D721Med (cell line): ENCODE measurements at regions not wholly inside any gene's neighbourhood (a gene's known extent, or its start where the extent isn't known, plus 50 kb on each side); places are given as distances from the start of the nearest gene placed in this dataset.

ENCODE experiments used
- DNase-seq: peaks from one replicate; pipeline ENCODE4 v3.0.0; 2011; ENCODE audit warnings: low spot score; ENCODE audit not compliant: insufficient read length
- FAIRE-seq: peaks from 2 replicates; lab custom pipeline; 2011; peaks lifted over from hg19 to GRCh38; lab: Jason Lieb, UNC
- TF ChIP-seq, protein P1 (sequence below): IDR thresholded peaks from 2 replicates; pipeline ENCODE4 v1.5.1; 2012; ENCODE audit warnings: mild to moderate bottlenecking, control low read depth; ENCODE audit not compliant: insufficient read depth; ENCODE audit errors: missing control alignments

DNA sequence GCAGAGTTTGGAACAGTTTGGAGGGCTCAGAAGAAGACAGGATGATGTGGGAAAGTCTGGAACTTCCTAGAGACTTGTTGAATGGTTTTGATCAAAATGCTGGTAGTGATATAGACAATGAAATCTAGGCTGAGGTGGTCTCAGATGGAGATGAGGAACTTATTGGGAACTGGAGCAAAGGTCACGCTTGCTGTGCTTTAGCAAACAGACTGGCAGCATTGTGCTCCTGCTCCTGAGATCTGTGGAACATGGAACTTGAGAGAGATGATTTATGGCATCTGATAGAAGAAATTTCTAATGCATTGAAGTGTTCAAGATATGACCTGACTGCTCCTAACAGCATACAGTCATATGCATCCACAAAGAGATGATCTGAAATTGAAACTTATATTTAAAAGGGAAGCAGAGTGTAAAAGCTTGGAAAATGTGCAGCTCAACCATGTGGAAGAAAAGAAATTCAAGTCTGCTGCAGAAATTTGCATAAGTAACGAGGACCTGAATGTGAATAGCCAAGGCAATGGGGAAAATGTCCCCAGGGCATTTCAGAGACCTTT is 186.9 kb upstream of the PHYHIPL start:
- no peak for FAIRE-seq
- no peak for DNase-seq
- TF ChIP-seq, protein P1, sequence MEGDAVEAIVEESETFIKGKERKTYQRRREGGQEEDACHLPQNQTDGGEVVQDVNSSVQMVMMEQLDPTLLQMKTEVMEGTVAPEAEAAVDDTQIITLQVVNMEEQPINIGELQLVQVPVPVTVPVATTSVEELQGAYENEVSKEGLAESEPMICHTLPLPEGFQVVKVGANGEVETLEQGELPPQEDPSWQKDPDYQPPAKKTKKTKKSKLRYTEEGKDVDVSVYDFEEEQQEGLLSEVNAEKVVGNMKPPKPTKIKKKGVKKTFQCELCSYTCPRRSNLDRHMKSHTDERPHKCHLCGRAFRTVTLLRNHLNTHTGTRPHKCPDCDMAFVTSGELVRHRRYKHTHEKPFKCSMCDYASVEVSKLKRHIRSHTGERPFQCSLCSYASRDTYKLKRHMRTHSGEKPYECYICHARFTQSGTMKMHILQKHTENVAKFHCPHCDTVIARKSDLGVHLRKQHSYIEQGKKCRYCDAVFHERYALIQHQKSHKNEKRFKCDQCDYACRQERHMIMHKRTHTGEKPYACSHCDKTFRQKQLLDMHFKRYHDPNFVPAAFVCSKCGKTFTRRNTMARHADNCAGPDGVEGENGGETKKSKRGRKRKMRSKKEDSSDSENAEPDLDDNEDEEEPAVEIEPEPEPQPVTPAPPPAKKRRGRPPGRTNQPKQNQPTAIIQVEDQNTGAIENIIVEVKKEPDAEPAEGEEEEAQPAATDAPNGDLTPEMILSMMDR: no peak

DNA sequence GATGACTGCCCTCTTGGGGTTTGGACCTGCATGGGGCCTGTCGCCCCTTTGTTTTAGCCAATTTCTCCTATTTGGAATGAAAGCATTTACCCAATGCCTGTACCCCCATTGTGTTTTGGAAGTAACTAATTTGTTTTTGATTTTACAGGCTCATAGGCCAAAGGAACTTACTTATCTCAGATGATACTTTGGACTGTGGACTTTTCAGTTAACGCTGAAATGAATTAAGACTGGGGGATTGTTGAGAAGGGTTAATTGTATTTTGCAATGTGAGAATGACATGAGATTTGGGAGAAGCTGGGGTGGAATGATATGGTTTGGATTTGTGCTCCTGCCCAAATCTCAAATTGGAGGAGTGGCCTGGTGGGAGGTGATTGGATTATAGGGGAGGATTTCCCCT is 185.8 kb upstream of the PHYHIPL start:
- no peak for DNase-seq
- FAIRE-seq: no peak
- TF ChIP-seq, protein P1: no peak

DNA sequence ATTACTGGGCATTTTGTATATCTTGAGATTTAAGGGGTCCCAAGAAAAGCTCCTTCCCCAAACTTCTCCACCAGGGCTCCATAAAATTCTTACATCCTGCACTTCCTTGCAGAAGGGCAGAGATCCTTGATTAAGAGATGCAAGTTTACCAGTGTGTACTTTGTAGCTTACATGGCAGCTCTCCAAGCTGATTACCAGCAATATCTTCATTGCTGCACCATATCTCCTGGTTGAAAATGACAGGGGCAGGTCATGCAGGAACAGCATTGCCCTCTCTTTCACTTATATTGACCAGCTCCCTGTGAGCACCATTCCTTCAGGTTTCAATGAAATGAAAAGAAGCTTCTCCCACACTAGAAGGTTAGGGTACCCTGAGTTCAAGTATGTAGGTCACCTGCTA is 184.6 kb upstream of the PHYHIPL start:
- TF ChIP-seq, protein P1: no peak
- DNase-seq (no peak), FAIRE-seq (no peak)

DNA sequence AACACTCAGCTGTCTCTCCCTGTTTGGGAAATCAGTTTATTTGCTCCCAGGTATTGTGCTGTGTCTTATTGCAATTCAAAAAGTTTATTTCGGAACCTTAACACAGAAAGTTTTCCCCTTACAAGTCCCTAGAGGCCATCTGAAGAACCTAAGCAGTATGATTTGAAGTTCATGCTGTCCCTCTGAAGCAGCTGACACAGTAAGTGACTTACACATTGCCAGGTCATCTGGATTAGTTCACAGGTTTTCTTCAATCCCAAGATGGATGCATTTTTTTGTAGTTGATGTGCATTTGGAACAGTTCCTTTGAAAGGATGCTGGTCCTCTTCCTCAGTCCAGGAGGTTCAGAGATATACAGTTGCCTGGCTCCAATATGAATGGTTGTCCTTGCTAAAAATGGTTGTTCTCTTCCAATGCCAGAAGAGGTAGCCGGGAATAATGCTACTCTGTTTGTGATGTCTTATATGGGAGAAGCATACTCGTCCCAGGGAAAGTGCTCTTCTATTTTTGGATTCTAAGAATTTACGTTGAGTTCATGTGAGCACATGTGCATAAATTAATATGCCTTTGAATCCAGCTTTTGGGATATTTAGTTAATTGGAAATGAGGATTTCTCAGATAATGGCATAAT is 183.5 kb upstream of the PHYHIPL start:
- TF ChIP-seq, protein P1: no peak
- DNase-seq: no peak
- no peak for FAIRE-seq

DNA sequence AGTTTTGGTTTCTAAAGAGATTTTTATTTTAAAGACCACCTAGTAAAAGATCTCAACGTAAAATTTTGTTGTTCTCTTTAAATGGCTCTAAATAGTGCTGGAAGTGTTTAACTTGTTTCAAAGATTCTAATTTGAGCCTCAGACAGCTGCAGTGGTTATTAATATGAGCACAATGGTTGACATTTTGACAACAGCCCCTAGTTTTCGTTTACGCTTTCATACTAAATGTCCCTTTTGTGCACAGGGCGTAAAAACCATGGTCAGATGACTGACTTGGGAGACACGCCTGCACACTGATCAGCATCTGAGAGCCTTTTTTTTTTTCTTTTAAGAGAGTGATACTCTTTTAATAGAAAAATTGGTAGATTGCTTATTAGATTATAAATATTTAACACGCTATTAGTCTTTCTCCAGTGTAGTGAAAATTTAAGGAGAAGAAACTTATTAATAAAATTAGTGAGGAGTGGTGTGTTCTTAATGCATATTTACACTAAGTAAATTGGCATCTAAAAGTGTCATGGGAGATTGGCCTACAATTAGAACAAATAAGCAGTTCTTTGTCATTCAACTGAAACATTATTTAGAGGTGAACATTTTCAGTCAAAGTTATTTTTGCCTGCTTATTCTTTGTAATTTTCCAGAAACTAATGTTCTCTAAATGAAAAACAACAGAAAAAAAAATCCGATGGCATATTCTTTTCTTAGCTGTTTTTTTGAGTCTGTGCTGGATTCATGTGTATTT is 182.8 kb upstream of the PHYHIPL start:
- FAIRE-seq (no peak), DNase-seq (no peak)
- TF ChIP-seq, protein P1: no peak

DNA sequence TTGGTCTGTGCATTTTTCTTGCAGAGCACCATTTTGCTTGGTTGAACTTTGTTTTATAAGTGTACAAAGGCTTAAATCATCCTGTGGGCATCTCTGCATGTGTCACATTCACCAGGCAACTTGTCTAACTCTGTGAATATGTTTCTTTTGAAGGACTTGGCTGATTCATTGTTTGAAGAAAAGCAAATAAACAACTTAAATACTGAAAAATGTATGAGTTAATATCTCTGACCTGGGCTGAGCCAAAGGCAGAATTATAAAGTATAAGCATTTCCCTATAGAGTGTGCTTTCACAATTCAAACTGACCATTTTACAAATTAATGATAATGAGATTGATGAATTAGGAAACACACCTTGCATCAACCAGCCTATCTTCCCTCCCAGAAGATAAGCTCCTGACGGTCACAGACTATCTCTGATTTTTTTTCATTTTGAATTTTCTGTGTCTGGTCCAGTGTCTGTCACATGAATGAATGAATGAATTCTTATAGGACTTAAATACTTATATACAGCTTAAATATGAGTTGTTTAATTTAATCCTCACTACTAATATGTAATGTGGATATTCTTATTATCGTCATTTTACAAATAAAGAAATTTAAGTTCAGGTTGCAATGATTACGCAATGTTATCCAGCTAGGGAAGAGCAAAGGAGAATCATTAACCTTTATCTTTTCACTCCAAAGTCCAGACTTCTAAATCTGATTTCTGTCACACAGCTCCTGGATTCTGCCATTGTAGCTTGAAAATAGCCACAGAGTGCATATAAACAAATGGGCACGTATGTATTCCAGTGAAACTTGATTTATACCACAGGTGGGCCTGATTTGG is 182.0 kb upstream of the PHYHIPL start:
- TF ChIP-seq, protein P1: no peak
- FAIRE-seq: no peak

More for the DNA sequence above, 182.0 kb upstream of the PHYHIPL start:
- no peak for DNase-seq
